K562 (cell line): ENCODE measurements at regions not wholly inside any gene's neighbourhood (a gene's known extent, or its start where the extent isn't known, plus 50 kb on each side); places are given as distances from the start of the nearest gene placed in this dataset.

Experiments used
- ATAC-seq: fragments of 200-7000 bp; cut with Tn5 transposase; 3 replicates; pipeline ENCODE4 v1.9.1; 2020; ENCODE audit warnings: moderate library complexity
- BruUV-seq: library from RNA; stranded (reverse); fragments of 400-500 nt; replicated peaks from 2 replicates; lab custom pipeline; 2021; lab: Mats Ljungman, UMichigan
- CTCF ChIA-PET: fragments of 300-600 bp; formaldehyde crosslinking; extraction: SDS; loops from one replicate; lab custom pipeline; 2021; ENCODE audit warnings: low intra/inter-chr PET ratio; lab: Yijun Ruan, JAX
- POLR2A ChIA-PET: fragments of 300-600, 350-650 bp; sonication (Branson Sonifier 250); formaldehyde crosslinking; extraction: SDS; loops from one replicate; lab custom pipeline; 2021; ENCODE audit warnings: antibody characterized with exemption, inconsistent platforms; lab: Yijun Ruan, JAX
- DNase-seq, 4 experiments: peaks; one replicate each; pipeline versions ENCODE4 v3.0.0 to v3.0.0-alpha.2; 2011 to 2018; ENCODE audit warnings: low spot score in 3 of 4, mixed read lengths in 3 of 4; ENCODE audit errors: extremely low read depth in 1 of 4
- FAIRE-seq: peaks from 2 replicates; lab custom pipeline; 2011; peaks lifted over from hg19 to GRCh38; lab: Jason Lieb, UNC
- H2AFZ ChIP-seq: 2 replicates; pipeline ENCODE4 v1.6.0; 2011; ENCODE audit warnings: low read depth, low read length, control low read depth, inconsistent platforms
- H3K27ac ChIP-seq: fragments of 200-600 bp; 3 replicates; pipeline ENCODE4 v1.8.0; 2011; ENCODE audit warnings: low read depth, mild to moderate bottlenecking, control low read depth, inconsistent platforms, low read length, moderate library complexity, mixed read lengths; ENCODE audit errors: extremely low read depth
- H3K27me3 ChIP-seq, 2 experiments: fragments of 300-600 bp in 1 of 2; 2 replicates in 1 of 2; 3 replicates in 1 of 2; pipeline versions ENCODE4 v1.6.0 to v1.8.0; 2011; ENCODE audit warnings: inconsistent platforms in 2 of 2, low read length in 2 of 2, mild to moderate bottlenecking in 1 of 2, mixed read lengths in 1 of 2, moderate library complexity in 1 of 2; ENCODE audit not compliant: control insufficient read depth in 2 of 2, insufficient read depth in 2 of 2
- H3K36me3 ChIP-seq: fragments of 300-600 bp; 3 replicates; pipeline ENCODE4 v1.8.0; 2011; ENCODE audit warnings: mild to moderate bottlenecking, low read length, inconsistent platforms; ENCODE audit not compliant: control insufficient read depth, insufficient read depth
- H3K4me1 ChIP-seq, 2 experiments: fragments of 200-600 bp in 1 of 2; replicated peaks in 1 of 2; 2 replicates in 1 of 2; 3 replicates in 1 of 2; pipeline versions ENCODE4 v1.5.1 to v1.8.0; 2011; ENCODE audit warnings: inconsistent platforms in 2 of 2, low read length in 2 of 2, mild to moderate bottlenecking in 1 of 2, mixed read lengths in 1 of 2, moderate library complexity in 1 of 2; ENCODE audit not compliant: control insufficient read depth in 2 of 2, insufficient read depth in 2 of 2
- H3K4me2 ChIP-seq: 2 replicates; pipeline ENCODE4 v1.6.1; 2011; ENCODE audit warnings: low read length, control low read depth, inconsistent platforms, mixed read lengths; ENCODE audit not compliant: insufficient read depth
- H3K4me3 ChIP-seq: fragments of 200-600 bp; sonication (generic), shearing (Covaris generic); 2 replicates; pipeline ENCODE4 v1.5.1; 2016; ENCODE audit warnings: control low read depth, inconsistent platforms
- H3K79me2 ChIP-seq: fragments of 200-600 bp; 3 replicates; pipeline ENCODE4 v1.8.0; 2011; ENCODE audit warnings: low read length, inconsistent platforms; ENCODE audit not compliant: control insufficient read depth, insufficient read depth
- H3K9ac ChIP-seq, 2 experiments: 2 replicates each; pipeline versions ENCODE4 v1.6.0 to v1.6.1; 2011; ENCODE audit warnings: low read depth in 2 of 2, low read length in 2 of 2, control low read depth in 1 of 2, inconsistent platforms in 1 of 2, mild to moderate bottlenecking in 1 of 2, mixed read lengths in 1 of 2; ENCODE audit not compliant: insufficient read depth in 1 of 2
- H3K9me1 ChIP-seq: one replicate; pipeline ENCODE4 v1.6.0; 2011; ENCODE audit warnings: inconsistent platforms, mild to moderate bottlenecking, low read length, moderate library complexity; ENCODE audit not compliant: control insufficient read depth, insufficient read depth
- H3K9me3 ChIP-seq: replicated peaks from 2 replicates; pipeline ENCODE4 v1.5.1; 2011; ENCODE audit warnings: low read depth, low read length, inconsistent platforms; ENCODE audit not compliant: control insufficient read depth, insufficient read depth
- H4K20me1 ChIP-seq: replicated peaks from 2 replicates; pipeline ENCODE4 v1.6.1; 2011; ENCODE audit warnings: low read length, inconsistent platforms, mixed read lengths; ENCODE audit not compliant: control insufficient read depth, insufficient read depth
- BACH1 ChIP-seq: fragments of 200-800 bp; sonication (Bioruptor generic); IDR thresholded peaks from 2 replicates; pipeline ENCODE4 v1.6.1; 2016; ENCODE audit warnings: missing genetic modification characterization, missing compliant biosample characterization
- CTBP1 ChIP-seq: fragments of 450-650 bp; IDR thresholded peaks from 2 replicates; pipeline ENCODE4 v1.6.1; 2016; ENCODE audit warnings: borderline replicate concordance
- DDX20 ChIP-seq: fragments of 450-650 bp; IDR thresholded peaks from 2 replicates; pipeline ENCODE4 v1.6.1; 2016; ENCODE audit warnings: missing genetic modification characterization, low read depth, mild to moderate bottlenecking, missing compliant biosample characterization, moderate library complexity
- DIDO1 ChIP-seq: fragments of 450-650 bp; IDR thresholded peaks from 2 replicates; pipeline ENCODE4 v1.6.1; 2016; ENCODE audit warnings: low read depth, missing biosample characterization, missing genetic modification characterization
- DNMT1 ChIP-seq: fragments of 450-650 bp; IDR thresholded peaks from 2 replicates; pipeline ENCODE4 v1.6.1; 2016; ENCODE audit warnings: antibody characterized with exemption, mild to moderate bottlenecking
- LARP7 ChIP-seq: fragments of 450-650 bp; IDR thresholded peaks from 2 replicates; pipeline ENCODE4 v1.6.1; 2016
- MNT ChIP-seq, 2 experiments: fragments of 450-650 bp; conservative IDR thresholded peaks; 2 replicates each; pipeline ENCODE4 v1.6.1; 2017; ENCODE audit warnings: mild to moderate bottlenecking in 2 of 2, moderate library complexity in 2 of 2
- PHB2 ChIP-seq: fragments of 450-650 bp; IDR thresholded peaks from 2 replicates; pipeline ENCODE4 v1.6.1; 2017; ENCODE audit warnings: low read depth
- RAD51 ChIP-seq: fragments of 450-650 bp; IDR thresholded peaks from 2 replicates; pipeline ENCODE4 v1.7.1; 2016; ENCODE audit warnings: low read depth, mild to moderate bottlenecking, borderline replicate concordance
- RBM15 ChIP-seq: fragments of 200-400 bp; formaldehyde crosslinking; IDR thresholded peaks from 2 replicates; pipeline ENCODE4 v1.6.1; 2018; ENCODE audit warnings: mild to moderate bottlenecking, low read length, moderate library complexity; ENCODE audit not compliant: insufficient read depth
- RFX1 ChIP-seq: fragments of 450-650 bp; IDR thresholded peaks from 2 replicates; pipeline ENCODE4 v1.6.1; 2016; ENCODE audit warnings: mild to moderate bottlenecking, moderate library complexity
- SETDB1 ChIP-seq: IDR thresholded peaks from one replicate; pipeline ENCODE4 v1.6.1; 2012; ENCODE audit warnings: low read length, control low read depth, inconsistent platforms
- TAF1 ChIP-seq: IDR thresholded peaks from 2 replicates; pipeline ENCODE4 v1.6.1; 2011; ENCODE audit warnings: mild to moderate bottlenecking, low read length, moderate library complexity; ENCODE audit not compliant: insufficient read depth, control insufficient read depth, severe bottlenecking; ENCODE audit errors: extremely low read depth
- ZNF609 ChIP-seq: sonication (generic); formaldehyde crosslinking; IDR thresholded peaks from 2 replicates; pipeline ENCODE4 v1.8.1; 2023; ENCODE audit warnings: missing genetic modification reagents, mild to moderate bottlenecking, borderline replicate concordance
- ZSCAN29 ChIP-seq: fragments of 450-650 bp; IDR thresholded peaks from 2 replicates; pipeline ENCODE4 v1.6.1; 2017
- in situ Hi-C: fragments of 300-500 bp; cut with MboI; formaldehyde crosslinking; loops from 4 replicates; pipeline ENCODE4 v1.15.0; 2018; ENCODE audit warnings: inconsistent platforms, mixed read lengths
- intact Hi-C: fragments of 100-400 bp; cut with micrococcal nuclease; formaldehyde crosslinking; loops from 2 replicates; pipeline ENCODE4 v1.14.2; 2022

- TF ChIP-seq RAD51 (no peak), DNMT1 (no peak), DDX20 (tag) (no peak), PHB2 (no peak)
Measured at GRCh38 chr3:104584682-104585081, 782.0 kb upstream of the ALCAM start (continued).

GRCh38 chr3:104586344-104586743 is 780.4 kb upstream of the ALCAM start:
- DNase-seq = no peak
- Histone ChIP-seq H3K4me1 (no peaks in the 10 kb centered on the region), H3K4me3 (no peak overlapping the region), H3K9me1 (no peaks in the 10 kb centered on the region), H3K4me2 (no peak overlapping the region), H3K9me3 (no peaks in the 10 kb centered on the region), H3K27ac (no peak overlapping the region), H3K27me3 (no peaks in the 10 kb centered on the region), H3K79me2 (no peaks in the 10 kb centered on the region), H2AFZ (no peak overlapping the region), H3K9ac (no peak overlapping the region), H3K36me3 (no peaks in the 10 kb centered on the region), H4K20me1 (no peaks in the 10 kb centered on the region)
- in situ Hi-C loops = no loop called here
- intact Hi-C loops = no loop called here
- BruUV-seq = no TSS peak
- FAIRE-seq = no peak
- CTCF ChIA-PET = no interaction called here
- no peak for ATAC-seq
- POLR2A ChIA-PET = no interaction called here
- TF ChIP-seq RBM15 (no peak), MNT (conservative IDR thresholded peaks at IDR 0.05) (no peak), SETDB1 (no peak), RFX1 (no peak), DIDO1 (no peak), CTBP1 (no peak), ZNF609 (CRISPR knock-in tag) (no peak), ZSCAN29 (no peak), TAF1 (no peak), LARP7 (no peak), BACH1 (tag) (no peak)
